IMR-90 (cell line): ENCODE measurements at regions not wholly inside any gene's neighbourhood (a gene's known extent, or its start where the extent isn't known, plus 50 kb on each side); places are given as distances from the start of the nearest gene placed in this dataset.

Experiments used
- ATAC-seq: fragments of 200-7000 bp; cut with Tn5 transposase; 2 replicates; pipeline ENCODE4 v1.9.1; 2020; ENCODE audit warnings: low read depth, mild to moderate bottlenecking, moderate library complexity
- BruUV-seq: library from RNA; stranded (reverse); fragments of 400-500 nt; replicated peaks from 2 replicates; lab custom pipeline; 2021; lab: Mats Ljungman, UMichigan
- CTCF ChIA-PET: fragments of 300-600 bp; formaldehyde crosslinking; extraction: SDS; loops from one replicate; lab custom pipeline; 2021; ENCODE audit warnings: antibody characterized with exemption; lab: Yijun Ruan, JAX
- POLR2A ChIA-PET: fragments of 300-600 bp; sonication (Branson Sonifier 250); formaldehyde crosslinking; loops from one replicate; lab custom pipeline; 2022; ENCODE audit warnings: antibody characterized with exemption; ENCODE audit not compliant: unreplicated experiment; lab: Charles Lee
- DNase-seq: peaks from one replicate; pipeline ENCODE4 v3.0.0; 2013
- H2AFZ ChIP-seq: replicated peaks from 2 replicates; pipeline ENCODE3; 2013; ENCODE audit warnings: low read length, mild to moderate bottlenecking; ENCODE audit not compliant: poor library complexity
- H2AK5ac ChIP-seq: 2 replicates; pipeline ENCODE4 v1.6.1; 2013; ENCODE audit warnings: low read depth, low read length, inconsistent platforms
- H2AK9ac ChIP-seq: replicated peaks from 2 replicates; pipeline ENCODE3; 2013; ENCODE audit warnings: mild to moderate bottlenecking, low read depth, low read length, moderate library complexity; ENCODE audit not compliant: poor library complexity
- H2BK120ac ChIP-seq: 2 replicates; pipeline ENCODE4 v1.6.1; 2013; ENCODE audit warnings: low read depth, low read length, inconsistent platforms
- H2BK15ac ChIP-seq: 3 replicates; pipeline ENCODE4 v1.6.1; 2013; ENCODE audit warnings: low read depth, low read length, inconsistent platforms
- H2BK20ac ChIP-seq: 2 replicates; pipeline ENCODE4 v1.6.1; 2013; ENCODE audit warnings: low read depth, mild to moderate bottlenecking, inconsistent platforms, low read length, moderate library complexity
- H2BK5ac ChIP-seq: 2 replicates; pipeline ENCODE4 v1.6.1; 2013; ENCODE audit warnings: mild to moderate bottlenecking, low read depth, low read length, inconsistent platforms; ENCODE audit not compliant: poor library complexity, severe bottlenecking
- H3K14ac ChIP-seq: replicated peaks from 2 replicates; pipeline ENCODE4 v1.6.1; 2013; ENCODE audit warnings: low read depth, low read length, inconsistent platforms
- H3K18ac ChIP-seq: 2 replicates; pipeline ENCODE4 v1.6.1; 2013; ENCODE audit warnings: low read depth, low read length, control low read depth
- H3K23ac ChIP-seq: 2 replicates; pipeline ENCODE4 v1.6.1; 2013; ENCODE audit warnings: low read depth, low read length, inconsistent platforms
- H3K27ac ChIP-seq: 2 replicates; pipeline ENCODE4 v1.5.1; 2013; ENCODE audit warnings: mild to moderate bottlenecking, control low read depth, low read length; ENCODE audit not compliant: insufficient read depth
- H3K27me3 ChIP-seq: 2 replicates; pipeline ENCODE4 v1.6.1; 2013; ENCODE audit warnings: low read length; ENCODE audit not compliant: control insufficient read depth, insufficient read depth
- H3K36me3 ChIP-seq: 2 replicates; pipeline ENCODE4 v1.6.1; 2013; ENCODE audit warnings: low read length, mixed read lengths; ENCODE audit not compliant: control insufficient read depth, insufficient read depth
- H3K4ac ChIP-seq: 2 replicates; pipeline ENCODE4 v1.6.1; 2013; ENCODE audit warnings: low read depth, low read length, inconsistent platforms
- H3K4me1 ChIP-seq: 2 replicates; pipeline ENCODE4 v1.6.1; 2013; ENCODE audit warnings: low read length, mixed read lengths; ENCODE audit not compliant: control insufficient read depth, insufficient read depth
- H3K4me2 ChIP-seq: 2 replicates; pipeline ENCODE4 v1.6.1; 2013; ENCODE audit warnings: low read depth, mild to moderate bottlenecking, control low read depth, low read length, moderate library complexity
- H3K4me3 ChIP-seq: 2 replicates; pipeline ENCODE4 v1.5.1; 2013; ENCODE audit warnings: low read depth, mild to moderate bottlenecking, control low read depth, low read length, moderate library complexity; ENCODE audit not compliant: insufficient read depth
- H3K56ac ChIP-seq: 2 replicates; pipeline ENCODE4 v1.6.1; 2013; ENCODE audit warnings: low read length, inconsistent platforms; ENCODE audit not compliant: insufficient read depth; ENCODE audit errors: extremely low read depth
- H3K79me1 ChIP-seq, 2 experiments: 2 replicates each; pipeline ENCODE4 v1.6.1; 2013; ENCODE audit warnings: low read length in 2 of 2, inconsistent platforms in 1 of 2, low read depth in 1 of 2
- H3K9ac ChIP-seq: 2 replicates; pipeline ENCODE4 v1.6.1; 2013; ENCODE audit warnings: low read depth, low read length, control low read depth
- H3K9me1 ChIP-seq: 2 replicates; pipeline ENCODE4 v1.6.1; 2013; ENCODE audit warnings: low read length, inconsistent platforms; ENCODE audit not compliant: insufficient read depth
- H3K9me3 ChIP-seq: 2 replicates; pipeline ENCODE4 v1.6.1; 2013; ENCODE audit warnings: low read length; ENCODE audit not compliant: control insufficient read depth, insufficient read depth
- H4K20me1 ChIP-seq: 2 replicates; pipeline ENCODE4 v1.6.1; 2013; ENCODE audit warnings: low read length, inconsistent platforms; ENCODE audit not compliant: insufficient read depth
- H4K5ac ChIP-seq: 2 replicates; pipeline ENCODE4 v1.6.1; 2013; ENCODE audit warnings: mild to moderate bottlenecking, low read depth, low read length, control low read depth
- H4K8ac ChIP-seq, 2 experiments: 2 replicates each; pipeline ENCODE4 v1.6.1; 2013; ENCODE audit warnings: low read depth in 2 of 2, low read length in 2 of 2, control low read depth in 1 of 2, inconsistent platforms in 1 of 2
- H4K91ac ChIP-seq: 2 replicates; pipeline ENCODE4 v1.6.1; 2013; ENCODE audit warnings: low read depth, low read length, inconsistent platforms; ENCODE audit not compliant: insufficient read depth
- BHLHE40 ChIP-seq: fragments of 150-350 bp; IDR thresholded peaks from 2 replicates; pipeline ENCODE4 v1.6.1; 2016; ENCODE audit warnings: mild to moderate bottlenecking, low read depth, low read length
- CEBPB ChIP-seq: IDR thresholded peaks from 2 replicates; pipeline ENCODE4 v1.6.1; 2012; ENCODE audit warnings: low read depth, low read length, improper control_type of control experiment
- FOS ChIP-seq: fragments of 150-350 bp; IDR thresholded peaks from 2 replicates; pipeline ENCODE4 v1.6.1; 2016; ENCODE audit warnings: low read depth, low read length
- MAFK ChIP-seq: IDR thresholded peaks from 2 replicates; pipeline ENCODE4 v1.6.1; 2012; ENCODE audit warnings: low read depth, low read length, improper control_type of control experiment
- MAZ ChIP-seq: IDR thresholded peaks from 2 replicates; pipeline ENCODE4 v1.6.1; 2012; ENCODE audit warnings: low read depth, mild to moderate bottlenecking, low read length, improper control_type of control experiment, moderate library complexity, borderline replicate concordance
- NFE2L2 ChIP-seq: fragments of 150-350 bp; IDR thresholded peaks from 2 replicates; pipeline ENCODE4 v1.6.1; 2016; ENCODE audit warnings: low read depth, mild to moderate bottlenecking, low read length
- POLR2A ChIP-seq: IDR thresholded peaks from 2 replicates; pipeline ENCODE4 v1.6.1; 2012; ENCODE audit warnings: mild to moderate bottlenecking, low read depth, low read length
- RCOR1 ChIP-seq: IDR thresholded peaks from 2 replicates; pipeline ENCODE4 v1.6.1; 2012; ENCODE audit warnings: mild to moderate bottlenecking, low read length, improper control_type of control experiment; ENCODE audit not compliant: insufficient replicate concordance
- SMC3 ChIP-seq: fragments of 150-350 bp; IDR thresholded peaks from 2 replicates; pipeline ENCODE4 v1.6.1; 2016; ENCODE audit warnings: low read depth, mild to moderate bottlenecking, antibody characterized with exemption, low read length, moderate library complexity
- WGBS, 2 experiments: methylation state at CpG; one replicate each; pipeline versions ENCODE4 v1.1.5 to v1.1.7; 2013; ENCODE audit warnings: missing lambda C conversion rate in 2 of 2; ENCODE audit not compliant: insufficient read length in 1 of 2; ENCODE audit errors: extremely low coverage in 2 of 2; 5-methylcytosine and 5-hydroxymethylcytosine counted together
- dilution Hi-C: fragments of 300-500 bp; cut with HindIII; formaldehyde crosslinking; loops from one replicate; pipeline ENCODE4 v1.14.3; 2018; ENCODE audit warnings: low sequenced_read_pairs; ENCODE audit not compliant: unreplicated experiment
- in situ Hi-C: fragments of 300-500 bp; cut with MboI; formaldehyde crosslinking; loops from 3 replicates; pipeline ENCODE4 v1.14.3; 2019; ENCODE audit warnings: low sequenced_read_pairs, inconsistent platforms, mixed read lengths
- intact Hi-C: fragments of 100-400 bp; cut with micrococcal nuclease; formaldehyde crosslinking; loops from 2 replicates; pipeline ENCODE4 v1.10.0; 2022
- TF ChIP-seq, protein P1 (sequence below): fragments of 150-350 bp; IDR thresholded peaks from 2 replicates; pipeline ENCODE4 v1.6.1; 2016; ENCODE audit warnings: low read depth, mild to moderate bottlenecking, low read length, moderate library complexity, borderline replicate concordance
- TF ChIP-seq, protein P2 (sequence below): conservative IDR thresholded peaks from 2 replicates; pipeline ENCODE4 v1.5.1; 2012; ENCODE audit warnings: mild to moderate bottlenecking, low read depth, low read length, improper control_type of control experiment
- TF ChIP-seq, protein P3 (sequence below): fragments of 150-350 bp; IDR thresholded peaks from 2 replicates; pipeline ENCODE4 v1.6.1; 2017; ENCODE audit warnings: mild to moderate bottlenecking, antibody characterized with exemption, low read length, low read depth

DNA sequence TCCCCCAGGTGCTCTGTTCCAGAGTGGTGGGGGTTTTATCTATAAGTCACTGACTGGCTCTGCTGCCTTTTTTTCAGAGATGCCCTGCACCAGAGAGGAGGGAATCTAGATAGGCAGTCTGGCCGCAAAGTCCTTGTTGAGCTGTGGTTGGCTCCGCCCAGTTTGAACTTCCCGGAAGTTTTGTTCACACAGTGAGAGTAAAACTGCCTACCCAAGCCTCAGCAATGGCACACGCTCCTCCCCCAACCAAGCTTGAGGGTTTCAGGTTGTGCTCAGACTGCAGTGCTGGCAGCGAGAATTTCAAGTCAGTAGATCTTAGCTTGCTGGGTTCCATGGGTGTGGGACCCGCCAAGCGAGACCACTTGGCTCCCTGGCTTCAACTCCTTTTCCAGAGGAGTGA lies 1428.6 kb downstream of the MAT2B start:
- CTCF ChIA-PET, result interaction anchor here (1.0 kb wide), 1 partner anchor 12 kb away, joined by 4 read pairs; no protein-coding TSS in a partner anchor
- Histone ChIP-seq H3K4me2 (no peak overlapping the region), H2BK120ac (no peak overlapping the region), H3K4ac (no peak overlapping the region), H3K27me3 (no peaks in the 10 kb centered on the region), H2AK5ac (no peak overlapping the region), H3K18ac (no peak overlapping the region), H4K91ac (no peak overlapping the region), H3K23ac (no peak overlapping the region), H3K9me3 (peaks cover 3% of the 10 kb centered on the region; the same call in 1 of the 2 replicates), H3K79me1 (no peaks in the 10 kb centered on the region), H2BK20ac (no peak overlapping the region), H3K36me3 (no peaks in the 10 kb centered on the region), H4K20me1 (no peaks in the 10 kb centered on the region), H3K9me1 (no peaks in the 10 kb centered on the region), H3K9ac (no peak overlapping the region), H2AFZ (no peak overlapping the region), H4K5ac (no peak overlapping the region), H3K4me3 (no peak overlapping the region), H3K4me1 (no peaks in the 10 kb centered on the region), H3K56ac (no peak overlapping the region), H3K14ac (no peak overlapping the region), H2AK9ac (no peak overlapping the region), H3K27ac (no peak overlapping the region), H2BK5ac (no peak overlapping the region), H4K8ac (no peak overlapping the region), H2BK15ac (no peak overlapping the region)
- no CpG with 5 or more reads among the region's 7 CpGs for WGBS, 2 experiments
- ATAC-seq, result no peak
- POLR2A ChIA-PET, result no interaction called here
- no peak for DNase-seq
- dilution Hi-C loops, result no loop called here
- no peak for TF ChIP-seq BHLHE40
- TF ChIP-seq, protein P1, sequence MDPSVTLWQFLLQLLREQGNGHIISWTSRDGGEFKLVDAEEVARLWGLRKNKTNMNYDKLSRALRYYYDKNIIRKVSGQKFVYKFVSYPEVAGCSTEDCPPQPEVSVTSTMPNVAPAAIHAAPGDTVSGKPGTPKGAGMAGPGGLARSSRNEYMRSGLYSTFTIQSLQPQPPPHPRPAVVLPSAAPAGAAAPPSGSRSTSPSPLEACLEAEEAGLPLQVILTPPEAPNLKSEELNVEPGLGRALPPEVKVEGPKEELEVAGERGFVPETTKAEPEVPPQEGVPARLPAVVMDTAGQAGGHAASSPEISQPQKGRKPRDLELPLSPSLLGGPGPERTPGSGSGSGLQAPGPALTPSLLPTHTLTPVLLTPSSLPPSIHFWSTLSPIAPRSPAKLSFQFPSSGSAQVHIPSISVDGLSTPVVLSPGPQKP, result no peak
- no peak for TF ChIP-seq POLR2A
- no peak for TF ChIP-seq FOS
- no peak for TF ChIP-seq NFE2L2
- TF ChIP-seq MAFK, result no peak
- no peak for TF ChIP-seq SMC3
- TF ChIP-seq, protein P2, sequence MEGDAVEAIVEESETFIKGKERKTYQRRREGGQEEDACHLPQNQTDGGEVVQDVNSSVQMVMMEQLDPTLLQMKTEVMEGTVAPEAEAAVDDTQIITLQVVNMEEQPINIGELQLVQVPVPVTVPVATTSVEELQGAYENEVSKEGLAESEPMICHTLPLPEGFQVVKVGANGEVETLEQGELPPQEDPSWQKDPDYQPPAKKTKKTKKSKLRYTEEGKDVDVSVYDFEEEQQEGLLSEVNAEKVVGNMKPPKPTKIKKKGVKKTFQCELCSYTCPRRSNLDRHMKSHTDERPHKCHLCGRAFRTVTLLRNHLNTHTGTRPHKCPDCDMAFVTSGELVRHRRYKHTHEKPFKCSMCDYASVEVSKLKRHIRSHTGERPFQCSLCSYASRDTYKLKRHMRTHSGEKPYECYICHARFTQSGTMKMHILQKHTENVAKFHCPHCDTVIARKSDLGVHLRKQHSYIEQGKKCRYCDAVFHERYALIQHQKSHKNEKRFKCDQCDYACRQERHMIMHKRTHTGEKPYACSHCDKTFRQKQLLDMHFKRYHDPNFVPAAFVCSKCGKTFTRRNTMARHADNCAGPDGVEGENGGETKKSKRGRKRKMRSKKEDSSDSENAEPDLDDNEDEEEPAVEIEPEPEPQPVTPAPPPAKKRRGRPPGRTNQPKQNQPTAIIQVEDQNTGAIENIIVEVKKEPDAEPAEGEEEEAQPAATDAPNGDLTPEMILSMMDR, result no peak
- TF ChIP-seq, protein P3, sequence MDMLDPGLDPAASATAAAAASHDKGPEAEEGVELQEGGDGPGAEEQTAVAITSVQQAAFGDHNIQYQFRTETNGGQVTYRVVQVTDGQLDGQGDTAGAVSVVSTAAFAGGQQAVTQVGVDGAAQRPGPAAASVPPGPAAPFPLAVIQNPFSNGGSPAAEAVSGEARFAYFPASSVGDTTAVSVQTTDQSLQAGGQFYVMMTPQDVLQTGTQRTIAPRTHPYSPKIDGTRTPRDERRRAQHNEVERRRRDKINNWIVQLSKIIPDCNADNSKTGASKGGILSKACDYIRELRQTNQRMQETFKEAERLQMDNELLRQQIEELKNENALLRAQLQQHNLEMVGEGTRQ, result no peak
- TF ChIP-seq RCOR1, result no peak
- TF ChIP-seq CEBPB, result no peak
- no peak for TF ChIP-seq MAZ
- intact Hi-C loops, result no loop called here
- in situ Hi-C loops, result no loop called here
- BruUV-seq, result no TSS peak
